ENCODE measurements at regions not wholly inside any gene's neighbourhood (a gene's known extent, or its start where the extent isn't known, plus 50 kb on each side); places are given as distances from the start of the nearest gene placed in this dataset.

GRCh38 chr12:91753649-91754048, 392.0 kb downstream of the BTG1 start:
- TF ChIP-seq EZH2 (IDR thresholded peaks at IDR 0.05; ENCODE audit: borderline replicate concordance, low read depth, low read length, severe bottlenecking) (no peak), CTCF (IDR thresholded peaks at IDR 0.05; ENCODE audit: borderline replicate concordance, extremely low read depth, low read length, poor library complexity, severe bottlenecking) (no peak)
